H1 (cell line): ENCODE measurements at regions not wholly inside any gene's neighbourhood (a gene's known extent, or its start where the extent isn't known, plus 50 kb on each side); places are given as distances from the start of the nearest gene placed in this dataset.

Experiments used
- CHD2 ChIP-seq: IDR thresholded peaks from 2 replicates; pipeline ENCODE4 v1.6.1; 2012; ENCODE audit warnings: low read length, improper control_type of control experiment
- HDAC2 ChIP-seq, 2 experiments: fragments of 300-600 bp in 1 of 2; sonication (generic) in 1 of 2; IDR thresholded peaks; 2 replicates each; pipeline ENCODE4 v1.6.1; 2011 to 2012; ENCODE audit warnings: low read depth in 2 of 2, low read length in 2 of 2, mild to moderate bottlenecking in 2 of 2, moderate library complexity in 2 of 2, borderline replicate concordance in 1 of 2, inconsistent platforms in 1 of 2
- JUN ChIP-seq: IDR thresholded peaks from 2 replicates; pipeline ENCODE4 v1.6.1; 2011; ENCODE audit warnings: low read depth, mild to moderate bottlenecking, improper control_type of control experiment, low read length
- TF ChIP-seq, protein P1 (sequence below), 3 experiments: IDR thresholded peaks; 1 replicate in 2 of 3; 2 replicates in 1 of 3; pipeline versions ENCODE4 v1.5.1 to v1.6.1; 2011; ENCODE audit warnings: low read length in 3 of 3, mild to moderate bottlenecking in 3 of 3, inconsistent platforms in 2 of 3, low read depth in 1 of 3, moderate library complexity in 1 of 3; ENCODE audit not compliant: insufficient read depth in 1 of 3; ENCODE audit errors: control extremely low read depth in 1 of 3

DNA sequence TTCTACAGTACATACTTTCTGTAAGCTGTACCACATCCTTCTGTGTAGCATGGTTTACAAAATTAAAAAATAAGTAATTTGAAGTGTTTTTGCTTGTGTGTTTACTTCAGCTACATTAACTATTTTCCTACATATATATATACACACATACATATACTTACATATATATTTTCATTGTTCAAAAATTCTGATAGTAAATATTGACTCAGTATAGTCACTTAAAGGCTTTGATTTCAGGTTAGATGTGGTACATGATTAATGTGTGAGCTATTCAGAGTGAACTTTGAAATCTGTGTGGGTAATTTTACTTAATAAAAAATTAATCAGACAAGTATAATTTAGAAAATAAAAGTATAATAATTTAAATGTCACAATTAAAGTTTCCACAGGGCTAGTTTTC lies 306.7 kb upstream of the CDH18 start:
- TF ChIP-seq, protein P1, sequence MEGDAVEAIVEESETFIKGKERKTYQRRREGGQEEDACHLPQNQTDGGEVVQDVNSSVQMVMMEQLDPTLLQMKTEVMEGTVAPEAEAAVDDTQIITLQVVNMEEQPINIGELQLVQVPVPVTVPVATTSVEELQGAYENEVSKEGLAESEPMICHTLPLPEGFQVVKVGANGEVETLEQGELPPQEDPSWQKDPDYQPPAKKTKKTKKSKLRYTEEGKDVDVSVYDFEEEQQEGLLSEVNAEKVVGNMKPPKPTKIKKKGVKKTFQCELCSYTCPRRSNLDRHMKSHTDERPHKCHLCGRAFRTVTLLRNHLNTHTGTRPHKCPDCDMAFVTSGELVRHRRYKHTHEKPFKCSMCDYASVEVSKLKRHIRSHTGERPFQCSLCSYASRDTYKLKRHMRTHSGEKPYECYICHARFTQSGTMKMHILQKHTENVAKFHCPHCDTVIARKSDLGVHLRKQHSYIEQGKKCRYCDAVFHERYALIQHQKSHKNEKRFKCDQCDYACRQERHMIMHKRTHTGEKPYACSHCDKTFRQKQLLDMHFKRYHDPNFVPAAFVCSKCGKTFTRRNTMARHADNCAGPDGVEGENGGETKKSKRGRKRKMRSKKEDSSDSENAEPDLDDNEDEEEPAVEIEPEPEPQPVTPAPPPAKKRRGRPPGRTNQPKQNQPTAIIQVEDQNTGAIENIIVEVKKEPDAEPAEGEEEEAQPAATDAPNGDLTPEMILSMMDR (IDR thresholded peaks at IDR 0.05; ENCODE audit: control extremely low read depth in 1 of 3, insufficient read depth in 1 of 3, low read depth in 1 of 3, low read length in 3 of 3): no peak
- no peak for TF ChIP-seq JUN
- no peak for TF ChIP-seq HDAC2 (IDR thresholded peaks at IDR 0.05; ENCODE audit: borderline replicate concordance in 1 of 2, low read depth in 2 of 2, low read length in 2 of 2)
- no peak for TF ChIP-seq CHD2
